K562 (cell line): ENCODE measurements at regions not wholly inside any gene's neighbourhood (a gene's known extent, or its start where the extent isn't known, plus 50 kb on each side); places are given as distances from the start of the nearest gene placed in this dataset.

Experiments
- ATAC-seq: fragments of 200-7000 bp; cut with Tn5 transposase; 3 replicates; pipeline ENCODE4 v1.9.1; 2020; ENCODE audit warnings: moderate library complexity
- BruUV-seq: library from RNA; stranded (reverse); fragments of 400-500 nt; replicated peaks from 2 replicates; lab custom pipeline; 2021; lab: Mats Ljungman, UMichigan
- CTCF ChIA-PET: fragments of 300-600 bp; formaldehyde crosslinking; extraction: SDS; loops from one replicate; lab custom pipeline; 2021; ENCODE audit warnings: low intra/inter-chr PET ratio; lab: Yijun Ruan, JAX
- POLR2A ChIA-PET: fragments of 300-600, 350-650 bp; sonication (Branson Sonifier 250); formaldehyde crosslinking; extraction: SDS; loops from one replicate; lab custom pipeline; 2021; ENCODE audit warnings: antibody characterized with exemption, inconsistent platforms; lab: Yijun Ruan, JAX
- DNase-seq, 4 experiments: peaks; one replicate each; pipeline versions ENCODE4 v3.0.0 to v3.0.0-alpha.2; 2011 to 2018; ENCODE audit warnings: low spot score in 3 of 4, mixed read lengths in 3 of 4; ENCODE audit errors: extremely low read depth in 1 of 4
- FAIRE-seq: peaks from 2 replicates; lab custom pipeline; 2011; peaks lifted over from hg19 to GRCh38; lab: Jason Lieb, UNC
- H2AFZ ChIP-seq: 2 replicates; pipeline ENCODE4 v1.6.0; 2011; ENCODE audit warnings: low read depth, low read length, control low read depth, inconsistent platforms
- H3K27ac ChIP-seq: fragments of 200-600 bp; 3 replicates; pipeline ENCODE4 v1.8.0; 2011; ENCODE audit warnings: low read depth, mild to moderate bottlenecking, control low read depth, inconsistent platforms, low read length, moderate library complexity, mixed read lengths; ENCODE audit errors: extremely low read depth
- H3K27me3 ChIP-seq, 2 experiments: fragments of 300-600 bp in 1 of 2; 2 replicates in 1 of 2; 3 replicates in 1 of 2; pipeline versions ENCODE4 v1.6.0 to v1.8.0; 2011; ENCODE audit warnings: inconsistent platforms in 2 of 2, low read length in 2 of 2, mild to moderate bottlenecking in 1 of 2, mixed read lengths in 1 of 2, moderate library complexity in 1 of 2; ENCODE audit not compliant: control insufficient read depth in 2 of 2, insufficient read depth in 2 of 2
- H3K36me3 ChIP-seq: fragments of 300-600 bp; 3 replicates; pipeline ENCODE4 v1.8.0; 2011; ENCODE audit warnings: mild to moderate bottlenecking, low read length, inconsistent platforms; ENCODE audit not compliant: control insufficient read depth, insufficient read depth
- H3K4me1 ChIP-seq, 2 experiments: fragments of 200-600 bp in 1 of 2; replicated peaks in 1 of 2; 2 replicates in 1 of 2; 3 replicates in 1 of 2; pipeline versions ENCODE4 v1.5.1 to v1.8.0; 2011; ENCODE audit warnings: inconsistent platforms in 2 of 2, low read length in 2 of 2, mild to moderate bottlenecking in 1 of 2, mixed read lengths in 1 of 2, moderate library complexity in 1 of 2; ENCODE audit not compliant: control insufficient read depth in 2 of 2, insufficient read depth in 2 of 2
- H3K4me2 ChIP-seq: 2 replicates; pipeline ENCODE4 v1.6.1; 2011; ENCODE audit warnings: low read length, control low read depth, inconsistent platforms, mixed read lengths; ENCODE audit not compliant: insufficient read depth
- H3K4me3 ChIP-seq: fragments of 200-600 bp; sonication (generic), shearing (Covaris generic); 2 replicates; pipeline ENCODE4 v1.5.1; 2016; ENCODE audit warnings: control low read depth, inconsistent platforms
- H3K79me2 ChIP-seq: fragments of 200-600 bp; 3 replicates; pipeline ENCODE4 v1.8.0; 2011; ENCODE audit warnings: low read length, inconsistent platforms; ENCODE audit not compliant: control insufficient read depth, insufficient read depth
- H3K9ac ChIP-seq, 2 experiments: 2 replicates each; pipeline versions ENCODE4 v1.6.0 to v1.6.1; 2011; ENCODE audit warnings: low read depth in 2 of 2, low read length in 2 of 2, control low read depth in 1 of 2, inconsistent platforms in 1 of 2, mild to moderate bottlenecking in 1 of 2, mixed read lengths in 1 of 2; ENCODE audit not compliant: insufficient read depth in 1 of 2
- H3K9me1 ChIP-seq: one replicate; pipeline ENCODE4 v1.6.0; 2011; ENCODE audit warnings: inconsistent platforms, mild to moderate bottlenecking, low read length, moderate library complexity; ENCODE audit not compliant: control insufficient read depth, insufficient read depth
- H3K9me3 ChIP-seq: replicated peaks from 2 replicates; pipeline ENCODE4 v1.5.1; 2011; ENCODE audit warnings: low read depth, low read length, inconsistent platforms; ENCODE audit not compliant: control insufficient read depth, insufficient read depth
- H4K20me1 ChIP-seq: replicated peaks from 2 replicates; pipeline ENCODE4 v1.6.1; 2011; ENCODE audit warnings: low read length, inconsistent platforms, mixed read lengths; ENCODE audit not compliant: control insufficient read depth, insufficient read depth
- E2F4 ChIP-seq: sonication (generic); formaldehyde crosslinking; IDR thresholded peaks from 2 replicates; pipeline ENCODE4 v1.8.0; 2022; ENCODE audit warnings: mild to moderate bottlenecking, low read depth, missing genetic modification reagents
- FOXP4 ChIP-seq: sonication (generic); formaldehyde crosslinking; IDR thresholded peaks from 2 replicates; pipeline ENCODE4 v1.8.0; 2022; ENCODE audit warnings: mild to moderate bottlenecking, missing genetic modification reagents, borderline replicate concordance
- HMG20A ChIP-seq: fragments of 450-650 bp; formaldehyde crosslinking; conservative IDR thresholded peaks from 2 replicates; pipeline ENCODE4 v1.4.0; 2020; ENCODE audit warnings: mild to moderate bottlenecking, mixed read lengths
- JUN ChIP-seq, 2 experiments: sonication (generic) in 1 of 2; formaldehyde crosslinking in 1 of 2; IDR thresholded peaks; 2 replicates each; pipeline versions ENCODE4 v1.6.1 to v1.8.0; 2012 to 2022; ENCODE audit warnings: borderline replicate concordance in 2 of 2, mild to moderate bottlenecking in 2 of 2, improper control_type of control experiment in 1 of 2, low read depth in 1 of 2, low read length in 1 of 2, missing genetic modification reagents in 1 of 2
- PHTF2 ChIP-seq: fragments of 250-450 bp; sonication (Bioruptor Pico); IDR thresholded peaks from 2 replicates; pipeline ENCODE4 v1.5.0; 2021; ENCODE audit warnings: mild to moderate bottlenecking
- POLR2AphosphoS2 ChIP-seq: IDR thresholded peaks from 2 replicates; pipeline ENCODE4 v1.6.1; 2012; ENCODE audit warnings: low read length, improper control_type of control experiment
- PRPF4 ChIP-seq: fragments of 200-400 bp; formaldehyde crosslinking; IDR thresholded peaks from one replicate; pipeline ENCODE4 v1.6.1; 2017; ENCODE audit warnings: low read length, low read depth, mild to moderate bottlenecking; ENCODE audit not compliant: insufficient read depth, poor library complexity, severe bottlenecking
- TGIF2 ChIP-seq: sonication (generic); formaldehyde crosslinking; IDR thresholded peaks from 2 replicates; pipeline ENCODE4 v1.8.1; 2022; ENCODE audit warnings: mild to moderate bottlenecking, missing genetic modification reagents, moderate library complexity
- TOE1 ChIP-seq, 2 experiments: fragments of 450-650 bp in 1 of 2; sonication (generic) in 1 of 2; formaldehyde crosslinking in 1 of 2; IDR thresholded peaks; 2 replicates each; pipeline versions ENCODE4 v1.7.1 to v1.8.0; 2016 to 2022; ENCODE audit warnings: borderline replicate concordance in 2 of 2, mild to moderate bottlenecking in 2 of 2, antibody characterized with exemption in 1 of 2, inconsistent platforms in 1 of 2, low read depth in 1 of 2, missing genetic modification reagents in 1 of 2, moderate library complexity in 1 of 2
- ZNF311 ChIP-seq: fragments of 250-450 bp; sonication (Bioruptor Pico); IDR thresholded peaks from 2 replicates; pipeline ENCODE4 v1.4.0; 2020; ENCODE audit warnings: mild to moderate bottlenecking, moderate library complexity
- ZNF79 ChIP-seq: fragments of 250-450 bp; sonication (Bioruptor Pico); IDR thresholded peaks from 2 replicates; pipeline ENCODE4 v1.4.0; 2020; ENCODE audit warnings: low read depth, mild to moderate bottlenecking, moderate library complexity
- WGBS: fragments of 100-300 bp; shearing (Covaris generic); methylation state at CpG from one replicate; pipeline ENCODE4 v1.1.6; 2016; ENCODE audit warnings: low coverage, mixed read lengths; ENCODE audit not compliant: insufficient coverage; ENCODE audit errors: missing lambda C conversion rate; 5-methylcytosine and 5-hydroxymethylcytosine counted together
- in situ Hi-C: fragments of 300-500 bp; cut with MboI; formaldehyde crosslinking; loops from 4 replicates; pipeline ENCODE4 v1.15.0; 2018; ENCODE audit warnings: inconsistent platforms, mixed read lengths
- intact Hi-C: fragments of 100-400 bp; cut with micrococcal nuclease; formaldehyde crosslinking; loops from 2 replicates; pipeline ENCODE4 v1.14.2; 2022

- CTCF ChIA-PET = no interaction called here
- no peak overlapping the region for H3K27ac ChIP-seq
- no peaks in the 10 kb centered on the region for H3K4me1 ChIP-seq
- no peak for DNase-seq
- H2AFZ ChIP-seq = no peak overlapping the region
- no peak overlapping the region for H3K9ac ChIP-seq
- no peak for ATAC-seq
- H3K4me3 ChIP-seq = no peak overlapping the region
- no peak for FAIRE-seq
- H3K9me1 ChIP-seq = no peaks in the 10 kb centered on the region
- in situ Hi-C loops = no loop called here
- TF ChIP-seq PRPF4 (no peak), TGIF2 (no peak), TOE1 (IDR thresholded peaks at IDR 0.05; ENCODE audit: borderline replicate concordance) (no peak), TOE1 (CRISPR knock-in tag; IDR thresholded peaks at IDR 0.05; ENCODE audit: borderline replicate concordance, low read depth) (no peak), PHTF2 (CRISPR knock-in tag) (no peak), HMG20A (CRISPR knock-in tag) (no peak), ZNF79 (CRISPR knock-in tag) (no peak), ZNF311 (CRISPR knock-in tag) (no peak), POLR2AphosphoS2 (no peak), FOXP4 (CRISPR knock-in tag) (no peak), E2F4 (CRISPR knock-in tag) (no peak), JUN (IDR thresholded peaks at IDR 0.05; ENCODE audit: borderline replicate concordance, low read depth, low read length) (no peak), JUN (CRISPR knock-in tag; IDR thresholded peaks at IDR 0.05; ENCODE audit: borderline replicate concordance) (no peak)
- POLR2A ChIA-PET = no interaction called here
- no peak overlapping the region for H3K4me2 ChIP-seq
- H3K27me3 ChIP-seq = no peaks in the 10 kb centered on the region
- no peaks in the 10 kb centered on the region for H3K9me3 ChIP-seq
- WGBS = 1% methylated on average over 6 of the region's 6 CpGs
- no peaks in the 10 kb centered on the region for H3K36me3 ChIP-seq
- BruUV-seq = no TSS peak
- intact Hi-C loops = no loop called here
- no peaks in the 10 kb centered on the region for H4K20me1 ChIP-seq
- no peaks in the 10 kb centered on the region for H3K79me2 ChIP-seq
These were observed 478.7 kb downstream of the INHBA start for GRCh38 chr7:41224063-41224763.
